B cell (primary cell): ENCODE measurements at regions not wholly inside any gene's neighbourhood (a gene's known extent, or its start where the extent isn't known, plus 50 kb on each side); places are given as distances from the start of the nearest gene placed in this dataset.

ENCODE experiments used
- ATAC-seq: fragments of 200-7000 bp; cut with Tn5 transposase; one replicate; pipeline ENCODE4 v1.10.0; 2021; ENCODE audit warnings: low read depth, mild to moderate bottlenecking, moderate number of reproducible peaks, moderate library complexity
- CTCF ChIA-PET: fragments of 350-600 bp; sonication (Branson Sonifier 250); formaldehyde crosslinking; loops from one replicate; lab custom pipeline; 2021; ENCODE audit warnings: antibody characterized with exemption, inconsistent platforms; lab: Charles Lee
- POLR2A ChIA-PET: fragments of 350-600 bp; sonication (Branson Sonifier 250); formaldehyde crosslinking; loops from one replicate; lab custom pipeline; 2021; ENCODE audit warnings: antibody characterized with exemption; lab: Charles Lee
- DNase-seq: peaks from one replicate; pipeline ENCODE4 v3.0.0; 2013
- H2AFZ ChIP-seq: 2 replicates; pipeline ENCODE4 v1.6.1; 2012; ENCODE audit warnings: mild to moderate bottlenecking, low read depth, low read length; ENCODE audit not compliant: insufficient read depth, poor library complexity, severe bottlenecking
- H3K27ac ChIP-seq, 2 donors: 1 replicate in 1 of 2; 2 replicates in 1 of 2; pipeline ENCODE4 v1.5.1; 2012 to 2013; ENCODE audit warnings: low read length in 2 of 2, mild to moderate bottlenecking in 2 of 2, moderate library complexity in 1 of 2
- H3K27me3 ChIP-seq, 4 experiments: fragments of 200-600 bp in 1 of 4; sonication (generic) in 1 of 4; replicated peaks in 1 of 4; 1 replicate in 2 of 4; 2 replicates in 2 of 4; pipeline versions ENCODE4 v1.6.1 to v1.7.0; 2013 to 2016; ENCODE audit warnings: low read length in 3 of 4, mild to moderate bottlenecking in 2 of 4, mixed read lengths in 1 of 4, moderate library complexity in 1 of 4; ENCODE audit not compliant: insufficient read depth in 4 of 4, control insufficient read depth in 3 of 4; ENCODE audit errors: control extremely low read depth in 1 of 4
- H3K36me3 ChIP-seq, 2 experiments: replicated peaks in 1 of 2; 1 replicate in 1 of 2; 2 replicates in 1 of 2; pipeline versions ENCODE4 v1.6.1 to v1.7.1; 2013; ENCODE audit warnings: low read length in 1 of 2; ENCODE audit not compliant: insufficient read depth in 2 of 2, control insufficient read depth in 1 of 2; ENCODE audit errors: control extremely low read depth in 1 of 2, extremely low read depth in 1 of 2
- H3K4me1 ChIP-seq, 2 donors: fragments of 200-600 bp in 1 of 2; sonication (generic) in 1 of 2; 1 replicate in 1 of 2; 2 replicates in 1 of 2; pipeline versions ENCODE4 v1.5.1 to v1.6.1; 2013 to 2017; ENCODE audit warnings: low read length in 2 of 2; ENCODE audit not compliant: control insufficient read depth in 2 of 2, insufficient read depth in 2 of 2
- H3K4me2 ChIP-seq: replicated peaks from 2 replicates; pipeline ENCODE3; 2012; ENCODE audit warnings: mild to moderate bottlenecking, low read depth, low read length; ENCODE audit not compliant: poor library complexity, severe bottlenecking
- H3K4me3 ChIP-seq, 5 experiments: fragments of 200-600 bp in 1 of 5; sonication (generic) in 1 of 5; 1 replicate in 3 of 5; 2 replicates in 2 of 5; pipeline versions ENCODE4 v1.5.1 to v1.7.0; 2011 to 2016; ENCODE audit warnings: low read length in 4 of 5, mild to moderate bottlenecking in 4 of 5, low read depth in 2 of 5, control low read depth in 1 of 5, moderate library complexity in 1 of 5; ENCODE audit not compliant: insufficient read depth in 1 of 5; ENCODE audit errors: control extremely low read depth in 1 of 5, extremely low read depth in 1 of 5
- H3K79me2 ChIP-seq: fragments of 200-600 bp; sonication (generic); one replicate; pipeline ENCODE4 v1.6.0; 2016; ENCODE audit warnings: low read length; ENCODE audit not compliant: control insufficient read depth, insufficient read depth
- H3K9ac ChIP-seq: fragments of 200-600 bp; sonication (generic); 2 replicates; pipeline ENCODE4 v1.6.1; 2017; ENCODE audit warnings: mild to moderate bottlenecking, low read length, moderate library complexity
- H3K9me3 ChIP-seq, 3 donors: one replicate each; pipeline versions ENCODE4 v1.6.1 to v1.7.1; 2013; ENCODE audit warnings: low read length in 2 of 3; ENCODE audit not compliant: control insufficient read depth in 2 of 3, insufficient read depth in 1 of 3; ENCODE audit errors: control extremely low read depth in 1 of 3
- H4K20me1 ChIP-seq: 2 replicates; pipeline ENCODE4 v1.6.0; 2012; ENCODE audit warnings: mild to moderate bottlenecking, low read length; ENCODE audit not compliant: insufficient read depth, control insufficient read depth, poor library complexity, severe bottlenecking
- H3K27ac Mint-ChIP-seq: one replicate; pipeline ENCODE4 v1.8.0; 2021; ENCODE audit warnings: mixed read lengths
- H3K27me3 Mint-ChIP-seq: one replicate; pipeline ENCODE4 v1.8.0; 2021; ENCODE audit warnings: mixed read lengths
- H3K4me1 Mint-ChIP-seq: one replicate; pipeline ENCODE4 v1.8.0; 2021; ENCODE audit warnings: mixed read lengths
- H3K4me3 Mint-ChIP-seq: one replicate; pipeline ENCODE4 v1.8.0; 2021; ENCODE audit warnings: mixed read lengths
- H3K9me3 Mint-ChIP-seq: one replicate; pipeline ENCODE4 v1.8.0; 2022; ENCODE audit warnings: mixed read lengths; ENCODE audit not compliant: insufficient read depth
- CTCF ChIP-seq: fragments of 200-600 bp; IDR thresholded peaks from one replicate; pipeline ENCODE4 v1.8.0; 2022; ENCODE audit warnings: antibody characterized with exemption, mild to moderate bottlenecking
- EZH2 ChIP-seq: IDR thresholded peaks from 2 replicates; pipeline ENCODE4 v1.6.1; 2012; ENCODE audit warnings: borderline replicate concordance, low read depth, mild to moderate bottlenecking, moderate library complexity, low read length; ENCODE audit not compliant: insufficient read depth, poor library complexity, severe bottlenecking
- WGBS: methylation state at CpG from one replicate; pipeline ENCODE4 v1.1.5; 2013; ENCODE audit warnings: missing lambda C conversion rate; ENCODE audit not compliant: insufficient coverage; 5-methylcytosine and 5-hydroxymethylcytosine counted together
- intact Hi-C: fragments of 100-400 bp; cut with micrococcal nuclease; formaldehyde crosslinking; loops from one replicate; pipeline ENCODE4 v1.10.0; 2022

GRCh38 chr20:60804918-60805630 is 447.0 kb upstream of the CDH4 start:
- WGBS = 33% methylated on average over 9 of the region's 11 CpGs

More at GRCh38 chr20:60804918-60805630, 447.0 kb upstream of the CDH4 start:
- ATAC-seq = no peak
- intact Hi-C loops = no loop called here
- Histone ChIP-seq H3K9me3 (peaks cover 0 to 19% (median 6%) of the 10 kb centered on the region in 3 donors), H3K79me2 (no peaks in the 10 kb centered on the region), H3K4me2 (no peak overlapping the region), H3K36me3 (no peaks in the 10 kb centered on the region), H3K9ac (no peak overlapping the region), H3K4me3 (no peak overlapping the region), H3K27ac (no peak overlapping the region), H3K4me1 (no peaks in the 10 kb centered on the region), H4K20me1 (no peaks in the 10 kb centered on the region), H3K27me3 (no peaks in the 10 kb centered on the region), H2AFZ (no peak overlapping the region)
- ChIA-PET CTCF (no interaction called here), POLR2A (no interaction called here)
- Mint-ChIP-seq H3K4me1 (no peaks in the 10 kb centered on the region), H3K9me3 (peaks cover 9% of the 10 kb centered on the region), H3K27ac (no peak overlapping the region), H3K27me3 (no peaks in the 10 kb centered on the region), H3K4me3 (no peak overlapping the region)
- TF ChIP-seq EZH2 = no peak
- TF ChIP-seq CTCF = no peak
- no peak for DNase-seq
